ENCODE measurements at regions not wholly inside any gene's neighbourhood (a gene's known extent, or its start where the extent isn't known, plus 50 kb on each side); places are given as distances from the start of the nearest gene placed in this dataset.

DNA sequence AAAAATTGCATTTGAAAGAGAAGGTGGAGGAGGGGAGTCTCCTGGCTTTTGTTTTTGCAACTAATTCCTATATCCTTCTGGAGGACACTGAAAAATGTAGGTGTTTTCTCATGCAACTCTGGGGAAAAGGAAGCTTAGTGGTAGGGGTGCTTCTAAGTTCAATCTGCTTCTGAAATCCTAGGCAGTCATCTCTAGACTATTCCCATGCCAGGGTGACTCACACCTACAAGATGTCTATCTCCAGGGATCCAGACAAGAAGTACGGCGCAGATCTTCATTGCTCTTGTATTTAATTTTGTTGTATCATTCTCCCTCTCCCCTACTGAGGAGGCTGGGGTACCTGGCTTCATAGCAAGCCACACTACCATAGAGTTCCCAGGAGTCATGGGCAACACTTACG, 258.8 kb downstream of the PHF14 start:
- 67 to 88% methylated on average over 3 of the region's 3 CpGs for WGBS, 2 donors (ENCODE audit: low coverage in 1 of 2)
- intact Hi-C loops (cut with DNase I; ENCODE audit: low total_unique reads), result no loop called here

DNA sequence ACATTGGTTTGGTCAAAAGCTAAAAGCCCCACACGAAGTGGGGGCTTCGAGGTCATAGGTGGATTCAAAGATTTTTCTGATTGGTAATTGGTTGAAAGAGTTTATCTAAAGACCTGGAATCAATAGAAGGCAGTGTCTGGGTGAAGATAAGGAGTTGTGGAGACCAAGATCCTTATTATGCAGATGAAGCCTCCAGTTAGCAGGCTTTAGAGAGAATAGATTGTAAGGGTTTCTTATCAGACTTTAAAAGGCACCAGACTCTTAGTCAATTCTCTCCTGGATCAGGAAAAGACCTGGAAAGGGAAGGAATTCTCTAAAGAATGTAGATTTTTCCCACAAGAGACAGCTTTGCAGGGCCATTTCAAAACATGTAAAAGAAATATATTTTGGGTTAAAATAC, 260.2 kb downstream of the PHF14 start:
- H3K27me3 ChIP-seq, result no peaks in the 10 kb centered on the region
- H3K27ac ChIP-seq, result no peak overlapping the region
- intact Hi-C loops (cut with DNase I; ENCODE audit: low total_unique reads), result no loop called here

More for the DNA sequence above, 258.8 kb downstream of the PHF14 start:
- no peak for DNase-seq
- in situ Hi-C loops (cut with MboI; ENCODE audit: low pct_ligation_motif_present in 1 of 4, low pct_unique_long_range_greater_than_20kb in 1 of 4, low sequenced_read_pairs in 3 of 4), result no loop called here
- TF ChIP-seq, protein P1, sequence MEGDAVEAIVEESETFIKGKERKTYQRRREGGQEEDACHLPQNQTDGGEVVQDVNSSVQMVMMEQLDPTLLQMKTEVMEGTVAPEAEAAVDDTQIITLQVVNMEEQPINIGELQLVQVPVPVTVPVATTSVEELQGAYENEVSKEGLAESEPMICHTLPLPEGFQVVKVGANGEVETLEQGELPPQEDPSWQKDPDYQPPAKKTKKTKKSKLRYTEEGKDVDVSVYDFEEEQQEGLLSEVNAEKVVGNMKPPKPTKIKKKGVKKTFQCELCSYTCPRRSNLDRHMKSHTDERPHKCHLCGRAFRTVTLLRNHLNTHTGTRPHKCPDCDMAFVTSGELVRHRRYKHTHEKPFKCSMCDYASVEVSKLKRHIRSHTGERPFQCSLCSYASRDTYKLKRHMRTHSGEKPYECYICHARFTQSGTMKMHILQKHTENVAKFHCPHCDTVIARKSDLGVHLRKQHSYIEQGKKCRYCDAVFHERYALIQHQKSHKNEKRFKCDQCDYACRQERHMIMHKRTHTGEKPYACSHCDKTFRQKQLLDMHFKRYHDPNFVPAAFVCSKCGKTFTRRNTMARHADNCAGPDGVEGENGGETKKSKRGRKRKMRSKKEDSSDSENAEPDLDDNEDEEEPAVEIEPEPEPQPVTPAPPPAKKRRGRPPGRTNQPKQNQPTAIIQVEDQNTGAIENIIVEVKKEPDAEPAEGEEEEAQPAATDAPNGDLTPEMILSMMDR (IDR thresholded peaks at IDR 0.05), result no peak
- TF ChIP-seq POLR2AphosphoS5 (IDR thresholded peaks at IDR 0.05) (no peak), POLR2A (IDR thresholded peaks at IDR 0.05) (no peak), EP300 (IDR thresholded peaks at IDR 0.05; ENCODE audit: low read depth) (no peak)
- Histone ChIP-seq H3K27ac (no peak overlapping the region), H3K36me3 (no peaks in the 10 kb centered on the region), H3K9me3 (no peaks in the 10 kb centered on the region), H3K27me3 (no peaks in the 10 kb centered on the region), H3K4me1 (peaks cover 0 to 6% (median 2%) of the 10 kb centered on the region in 4 donors), H3K4me3 (no peak overlapping the region)

DNA sequence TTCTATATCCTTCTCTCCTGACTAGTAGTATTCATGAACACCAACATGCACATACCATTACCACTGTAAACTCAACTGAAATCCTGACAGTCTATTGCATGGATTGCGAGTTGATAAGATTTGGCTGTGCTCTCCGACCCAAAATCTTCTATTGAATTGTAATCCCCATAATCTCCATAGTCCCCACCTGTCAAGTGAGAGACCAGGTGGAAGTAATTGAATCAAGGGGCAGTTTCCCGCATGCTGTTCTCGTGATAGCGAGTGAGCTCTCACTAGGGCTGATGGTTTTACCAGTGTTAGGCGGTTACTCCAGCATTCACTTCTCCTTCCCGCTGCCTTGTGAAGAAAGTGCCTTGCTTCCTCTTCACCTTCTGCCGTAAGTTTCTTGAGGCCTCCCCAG, 261.8 kb downstream of the PHF14 start:
- 82 to 83% methylated on average over 6 to 8 of the region's 8 CpGs for WGBS, 2 donors (ENCODE audit: low coverage in 1 of 2)
- in situ Hi-C loops (cut with MboI; ENCODE audit: low pct_ligation_motif_present in 1 of 4, low pct_unique_long_range_greater_than_20kb in 1 of 4, low sequenced_read_pairs in 3 of 4) (no loop called here), intact Hi-C loops (cut with DNase I; ENCODE audit: low total_unique reads) (no loop called here)
- Histone ChIP-seq H3K9me3 (no peaks in the 10 kb centered on the region), H3K27me3 (no peaks in the 10 kb centered on the region), H3K4me1 (peaks cover 0 to 7% (median 2%) of the 10 kb centered on the region in 4 donors), H3K36me3 (no peaks in the 10 kb centered on the region), H3K27ac (no peak overlapping the region), H3K4me3 (no peak overlapping the region)
- DNase-seq, result no peak
- TF ChIP-seq, protein P1 (IDR thresholded peaks at IDR 0.05), result no peak
- TF ChIP-seq POLR2A (IDR thresholded peaks at IDR 0.05) (no peak), POLR2AphosphoS5 (IDR thresholded peaks at IDR 0.05) (no peak), EP300 (IDR thresholded peaks at IDR 0.05; ENCODE audit: low read depth) (no peak)

More for the DNA sequence above, 260.2 kb downstream of the PHF14 start:
- in situ Hi-C loops (cut with MboI; ENCODE audit: low pct_ligation_motif_present in 1 of 4, low pct_unique_long_range_greater_than_20kb in 1 of 4, low sequenced_read_pairs in 3 of 4), result no loop called here
- Histone ChIP-seq H3K4me1 (peaks cover 0 to 7% (median 2%) of the 10 kb centered on the region in 4 donors), H3K9me3 (no peaks in the 10 kb centered on the region), H3K36me3 (no peaks in the 10 kb centered on the region), H3K4me3 (no peak overlapping the region)
- no peak for TF ChIP-seq POLR2A (IDR thresholded peaks at IDR 0.05)
- no peak for TF ChIP-seq POLR2AphosphoS5 (IDR thresholded peaks at IDR 0.05)
- no peak for TF ChIP-seq EP300 (IDR thresholded peaks at IDR 0.05; ENCODE audit: low read depth)
- TF ChIP-seq, protein P1 (IDR thresholded peaks at IDR 0.05), result no peak
- 60 to 95% methylated on average over 2 of the region's 2 CpGs for WGBS, 2 donors (ENCODE audit: low coverage in 1 of 2)
- no peak for DNase-seq

DNA sequence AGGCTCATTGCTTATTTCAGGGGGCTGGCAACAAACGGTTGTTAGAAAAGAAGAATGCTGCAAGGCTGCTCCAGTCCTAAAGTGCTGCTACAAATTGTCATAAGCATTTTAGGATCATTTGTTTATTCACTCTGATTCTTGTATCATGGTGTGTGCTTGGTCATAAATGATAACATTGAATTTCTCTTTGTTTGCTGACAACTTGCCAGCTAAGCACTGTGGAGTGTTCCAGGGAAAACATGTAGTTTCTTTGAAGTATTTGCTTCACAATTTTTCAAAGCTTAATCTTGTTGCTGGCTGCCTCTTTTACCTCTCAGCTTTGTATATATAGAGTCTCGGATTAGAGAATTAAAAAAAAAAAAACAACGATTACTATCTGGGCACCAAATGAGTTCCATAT, 263.0 kb downstream of the PHF14 start:
- intact Hi-C loops (cut with DNase I; ENCODE audit: low total_unique reads), result no loop called here

More for the DNA sequence above, 263.0 kb downstream of the PHF14 start:
- Histone ChIP-seq H3K4me1 (peaks cover 0 to 7% (median 2%) of the 10 kb centered on the region in 4 donors), H3K4me3 (no peak overlapping the region), H3K27ac (no peak overlapping the region), H3K9me3 (no peaks in the 10 kb centered on the region), H3K27me3 (no peaks in the 10 kb centered on the region), H3K36me3 (no peaks in the 10 kb centered on the region)
- DNase-seq, result no peak
- WGBS, 2 donors (ENCODE audit: low coverage in 1 of 2), result 29 to 50% methylated on average over 3 of the region's 3 CpGs
- no peak for TF ChIP-seq POLR2A (IDR thresholded peaks at IDR 0.05)
- TF ChIP-seq POLR2AphosphoS5 (IDR thresholded peaks at IDR 0.05), result no peak
- TF ChIP-seq EP300 (IDR thresholded peaks at IDR 0.05; ENCODE audit: low read depth), result no peak
- TF ChIP-seq, protein P1 (IDR thresholded peaks at IDR 0.05), result no peak
- in situ Hi-C loops (cut with MboI; ENCODE audit: low pct_ligation_motif_present in 1 of 4, low pct_unique_long_range_greater_than_20kb in 1 of 4, low sequenced_read_pairs in 3 of 4), result no loop called here
